ENCODE measurements at regions not wholly inside any gene's neighbourhood (a gene's known extent, or its start where the extent isn't known, plus 50 kb on each side); places are given as distances from the start of the nearest gene placed in this dataset.

DNA sequence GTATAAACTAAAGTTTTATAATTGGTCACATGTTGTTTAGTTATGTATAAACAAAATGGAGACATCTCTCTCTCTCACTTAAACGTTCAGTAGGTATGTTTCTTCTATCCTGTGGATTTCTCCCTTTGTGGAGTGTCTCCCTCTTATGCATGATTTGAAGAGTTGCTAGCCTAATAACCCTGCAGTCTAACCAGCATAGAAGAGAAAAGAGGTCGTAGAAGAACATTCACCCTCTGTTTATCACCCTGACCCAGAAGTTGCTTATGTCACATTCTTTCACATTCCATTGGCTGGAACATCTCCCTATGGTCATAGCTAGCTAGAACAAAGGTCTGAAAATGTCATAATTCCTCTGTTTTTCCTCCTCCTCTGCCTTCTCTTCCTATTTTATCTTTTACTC is 176.8 kb upstream of the PCDH20 start:
- DNase-seq (ENCODE audit: low read depth in 1 of 2, low spot score in 1 of 2) = no peak
- no peak overlapping the region for H3K27ac ChIP-seq

DNA sequence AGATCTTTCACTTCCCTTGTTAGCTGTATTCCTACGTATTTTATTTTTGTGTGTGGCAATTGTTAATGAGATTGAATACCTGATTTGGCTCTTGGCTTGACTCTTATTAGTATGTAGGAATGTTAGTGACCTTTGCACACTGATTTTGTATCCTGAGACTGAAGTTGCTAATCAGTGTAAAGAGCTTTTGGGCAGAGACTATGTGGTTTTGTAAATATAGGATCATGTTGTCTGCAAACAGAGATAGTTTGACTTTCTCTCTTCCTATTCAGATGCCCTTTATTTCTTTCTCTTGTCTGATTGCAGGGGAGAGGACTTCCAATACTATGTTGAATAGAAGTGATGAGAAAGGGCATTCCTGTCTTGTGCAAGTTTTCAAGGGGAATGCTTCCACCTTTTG is 160.3 kb upstream of the PCDH20 start:
- no peaks in the 10 kb centered on the region for H3K4me1 ChIP-seq (ENCODE audit: low read depth)

More for the DNA sequence above, 176.8 kb upstream of the PCDH20 start:
- H3K36me3 ChIP-seq = no peaks in the 10 kb centered on the region
- H3K4me1 ChIP-seq (ENCODE audit: low read depth) = no peaks in the 10 kb centered on the region
- no peak overlapping the region for H3K4me3 ChIP-seq
- TF ChIP-seq, protein P1, sequence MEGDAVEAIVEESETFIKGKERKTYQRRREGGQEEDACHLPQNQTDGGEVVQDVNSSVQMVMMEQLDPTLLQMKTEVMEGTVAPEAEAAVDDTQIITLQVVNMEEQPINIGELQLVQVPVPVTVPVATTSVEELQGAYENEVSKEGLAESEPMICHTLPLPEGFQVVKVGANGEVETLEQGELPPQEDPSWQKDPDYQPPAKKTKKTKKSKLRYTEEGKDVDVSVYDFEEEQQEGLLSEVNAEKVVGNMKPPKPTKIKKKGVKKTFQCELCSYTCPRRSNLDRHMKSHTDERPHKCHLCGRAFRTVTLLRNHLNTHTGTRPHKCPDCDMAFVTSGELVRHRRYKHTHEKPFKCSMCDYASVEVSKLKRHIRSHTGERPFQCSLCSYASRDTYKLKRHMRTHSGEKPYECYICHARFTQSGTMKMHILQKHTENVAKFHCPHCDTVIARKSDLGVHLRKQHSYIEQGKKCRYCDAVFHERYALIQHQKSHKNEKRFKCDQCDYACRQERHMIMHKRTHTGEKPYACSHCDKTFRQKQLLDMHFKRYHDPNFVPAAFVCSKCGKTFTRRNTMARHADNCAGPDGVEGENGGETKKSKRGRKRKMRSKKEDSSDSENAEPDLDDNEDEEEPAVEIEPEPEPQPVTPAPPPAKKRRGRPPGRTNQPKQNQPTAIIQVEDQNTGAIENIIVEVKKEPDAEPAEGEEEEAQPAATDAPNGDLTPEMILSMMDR (IDR thresholded peaks at IDR 0.05; ENCODE audit: low read depth, low read length) = no peak
- no peaks in the 10 kb centered on the region for H3K27me3 ChIP-seq
- H3K9me3 ChIP-seq (ENCODE audit: low read depth) = no peaks in the 10 kb centered on the region

DNA sequence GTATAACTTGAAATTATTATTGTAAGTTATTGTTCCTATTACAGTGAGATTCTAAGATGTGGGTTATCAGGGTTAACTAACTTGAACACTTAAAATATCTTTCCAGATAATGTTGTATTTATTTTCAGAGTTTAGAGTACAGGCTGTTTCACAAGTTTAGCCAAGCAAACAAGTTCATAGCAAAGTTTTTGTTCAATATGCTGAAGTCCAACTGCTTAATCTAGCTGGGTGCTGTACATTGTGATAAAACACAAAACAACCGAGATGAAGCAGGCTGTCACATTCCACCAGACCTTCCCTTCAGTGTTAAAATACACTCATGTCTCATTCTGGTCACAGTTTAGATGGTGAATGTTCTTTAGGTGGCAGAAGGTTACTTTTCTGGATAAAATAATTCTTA is 148.0 kb upstream of the PCDH20 start:
- Histone ChIP-seq H3K27ac (no peak overlapping the region), H3K27me3 (no peaks in the 10 kb centered on the region), H3K36me3 (no peaks in the 10 kb centered on the region), H3K9me3 (ENCODE audit: low read depth) (no peaks in the 10 kb centered on the region), H3K4me3 (no peak overlapping the region), H3K4me1 (ENCODE audit: low read depth) (no peaks in the 10 kb centered on the region)
- no peak for DNase-seq (ENCODE audit: low read depth in 1 of 2, low spot score in 1 of 2)
- TF ChIP-seq, protein P1 (IDR thresholded peaks at IDR 0.05; ENCODE audit: low read depth, low read length) = no peak

More for the DNA sequence above, 160.3 kb upstream of the PCDH20 start:
- no peak for DNase-seq (ENCODE audit: low read depth in 1 of 2, low spot score in 1 of 2)
- no peak overlapping the region for H3K4me3 ChIP-seq
- no peak overlapping the region for H3K27ac ChIP-seq
- no peaks in the 10 kb centered on the region for H3K27me3 ChIP-seq
- TF ChIP-seq, protein P1 (IDR thresholded peaks at IDR 0.05; ENCODE audit: low read depth, low read length) = no peak
- H3K36me3 ChIP-seq = no peaks in the 10 kb centered on the region
- no peaks in the 10 kb centered on the region for H3K9me3 ChIP-seq (ENCODE audit: low read depth)

DNA sequence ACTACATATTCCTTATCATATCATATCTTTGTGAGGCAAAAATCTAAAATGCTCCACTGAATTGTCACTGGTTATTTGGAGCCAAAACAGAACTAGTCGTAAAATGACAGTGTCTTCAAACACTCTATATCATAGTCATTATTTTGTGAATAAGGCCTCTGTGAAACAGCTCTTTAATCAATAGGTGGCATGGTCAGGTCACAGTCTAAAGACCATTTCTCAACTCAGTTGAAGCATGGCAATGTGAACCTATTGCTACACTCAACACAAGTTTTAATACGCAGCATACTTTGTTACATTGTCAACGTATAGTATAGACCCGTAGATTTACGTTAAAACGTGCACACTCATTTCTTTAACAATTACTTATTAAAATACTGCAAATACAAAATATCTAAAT is 131.3 kb upstream of the PCDH20 start:
- Histone ChIP-seq H3K9me3 (ENCODE audit: low read depth) (no peaks in the 10 kb centered on the region), H3K27me3 (no peaks in the 10 kb centered on the region), H3K27ac (no peak overlapping the region), H3K36me3 (no peaks in the 10 kb centered on the region), H3K4me1 (ENCODE audit: low read depth) (no peaks in the 10 kb centered on the region), H3K4me3 (no peak overlapping the region)
- TF ChIP-seq, protein P1 (IDR thresholded peaks at IDR 0.05; ENCODE audit: low read depth, low read length) = no peak
- no peak for DNase-seq (ENCODE audit: low read depth in 1 of 2, low spot score in 1 of 2)

DNA sequence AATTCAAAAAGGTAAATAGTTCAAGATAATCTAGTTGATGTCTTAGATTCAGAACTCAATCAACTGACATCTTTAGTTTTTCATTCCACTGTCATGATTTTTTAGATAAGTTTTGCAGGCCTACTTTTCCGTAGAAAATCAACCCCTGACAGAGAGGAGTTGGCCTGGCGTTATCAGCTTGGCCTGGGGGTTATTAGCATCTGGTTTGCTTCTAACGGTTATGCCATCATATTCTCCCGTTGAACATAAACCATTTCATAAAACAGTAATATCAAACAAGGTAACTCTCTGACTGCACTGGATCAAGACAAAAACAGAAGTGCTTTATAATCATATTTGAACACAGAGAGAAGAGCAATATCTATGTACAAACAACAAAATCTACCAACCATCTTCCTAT is 130.8 kb upstream of the PCDH20 start:
- Histone ChIP-seq H3K36me3 (no peaks in the 10 kb centered on the region), H3K4me1 (ENCODE audit: low read depth) (no peaks in the 10 kb centered on the region), H3K9me3 (ENCODE audit: low read depth) (no peaks in the 10 kb centered on the region), H3K27ac (no peak overlapping the region), H3K4me3 (no peak overlapping the region), H3K27me3 (no peaks in the 10 kb centered on the region)
- no peak for DNase-seq (ENCODE audit: low read depth in 1 of 2, low spot score in 1 of 2)
- TF ChIP-seq, protein P1 (IDR thresholded peaks at IDR 0.05; ENCODE audit: low read depth, low read length) = no peak

DNA sequence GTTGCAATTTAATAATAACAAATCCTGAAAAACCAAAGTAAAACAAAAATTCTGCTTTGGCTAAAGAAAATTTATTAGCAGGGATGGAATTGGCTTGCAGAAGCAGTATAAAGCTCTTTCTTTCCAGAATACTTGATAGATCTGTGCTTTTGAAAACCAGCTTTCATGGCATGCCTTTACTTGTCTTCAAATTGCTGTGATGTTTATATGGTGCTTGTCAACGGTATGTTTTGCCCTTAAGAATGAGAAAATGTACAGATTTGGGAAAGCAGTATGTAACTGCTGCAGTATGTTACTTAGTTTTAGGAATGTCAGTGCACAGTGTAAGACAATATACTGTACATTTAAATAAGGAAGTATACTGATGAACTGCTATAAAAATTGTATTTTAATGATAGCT is 120.8 kb upstream of the PCDH20 start:
- Histone ChIP-seq H3K36me3 (no peaks in the 10 kb centered on the region), H3K27me3 (no peaks in the 10 kb centered on the region), H3K4me1 (ENCODE audit: low read depth) (no peaks in the 10 kb centered on the region), H3K27ac (no peak overlapping the region), H3K4me3 (no peak overlapping the region), H3K9me3 (ENCODE audit: low read depth) (no peaks in the 10 kb centered on the region)
- TF ChIP-seq, protein P1 (IDR thresholded peaks at IDR 0.05; ENCODE audit: low read depth, low read length) = no peak
- DNase-seq (ENCODE audit: low read depth in 1 of 2, low spot score in 1 of 2) = no peak
